Nephron (organoid): ENCODE measurements at regions not wholly inside any gene's neighbourhood (a gene's known extent, or its start where the extent isn't known, plus 50 kb on each side); places are given as distances from the start of the nearest gene placed in this dataset.

Experiments
- H3K27ac Mint-ChIP-seq, 3 experiments: 2 replicates each; pipeline ENCODE4 v1.8.0; 2020; ENCODE audit warnings: mixed read lengths in 3 of 3, mild to moderate bottlenecking in 2 of 3, moderate library complexity in 1 of 3
- H3K27me3 Mint-ChIP-seq: 2 replicates; pipeline ENCODE4 v1.8.0; 2021; ENCODE audit warnings: low read depth, mild to moderate bottlenecking, moderate library complexity, mixed read lengths
- H3K36me3 Mint-ChIP-seq: 2 replicates; pipeline ENCODE4 v1.8.0; 2020; ENCODE audit warnings: low read depth, mixed read lengths
- H3K4me1 Mint-ChIP-seq: 2 replicates; pipeline ENCODE4 v1.8.0; 2020; ENCODE audit warnings: mixed read lengths
- H3K4me3 Mint-ChIP-seq, 3 experiments: 2 replicates each; pipeline ENCODE4 v1.8.0; 2020; ENCODE audit warnings: mild to moderate bottlenecking in 3 of 3, mixed read lengths in 3 of 3, moderate library complexity in 2 of 3
- H3K9me3 Mint-ChIP-seq: 2 replicates; pipeline ENCODE4 v1.8.0; 2020; ENCODE audit warnings: mixed read lengths
- TF ChIP-seq, protein P1 (sequence below), 3 experiments: fragments of 200-600 bp; sonication (generic); IDR thresholded peaks; one replicate each; pipeline ENCODE4 v1.5.0; 2021; ENCODE audit warnings: antibody characterized with exemption in 3 of 3; ENCODE audit not compliant: unreplicated experiment in 3 of 3

DNA sequence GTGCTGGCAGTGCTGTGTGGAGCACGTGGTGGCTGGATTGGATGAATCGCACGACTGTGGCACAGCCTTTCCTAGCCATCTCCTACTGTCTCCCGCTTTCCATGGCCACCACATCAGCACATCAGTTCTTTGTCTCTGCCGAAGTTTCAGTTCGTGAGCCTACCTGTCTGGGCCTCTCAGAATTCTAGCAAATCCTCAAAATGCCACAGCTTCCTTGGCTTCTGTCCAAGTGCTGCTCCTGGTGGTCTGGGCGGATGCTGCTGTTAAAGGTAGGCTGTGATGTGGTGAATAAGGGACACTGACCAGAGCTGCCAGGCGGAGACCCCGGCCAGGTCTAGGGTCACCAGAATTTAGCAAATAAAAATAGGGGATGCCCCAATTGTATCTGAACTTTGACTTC is 237.4 kb downstream of the LPIN1 start:
- H3K27ac Mint-ChIP-seq: no peak overlapping the region
- peaks cover 5% of the 10 kb centered on the region for H3K9me3 Mint-ChIP-seq
- no peaks in the 10 kb centered on the region for H3K36me3 Mint-ChIP-seq

DNA sequence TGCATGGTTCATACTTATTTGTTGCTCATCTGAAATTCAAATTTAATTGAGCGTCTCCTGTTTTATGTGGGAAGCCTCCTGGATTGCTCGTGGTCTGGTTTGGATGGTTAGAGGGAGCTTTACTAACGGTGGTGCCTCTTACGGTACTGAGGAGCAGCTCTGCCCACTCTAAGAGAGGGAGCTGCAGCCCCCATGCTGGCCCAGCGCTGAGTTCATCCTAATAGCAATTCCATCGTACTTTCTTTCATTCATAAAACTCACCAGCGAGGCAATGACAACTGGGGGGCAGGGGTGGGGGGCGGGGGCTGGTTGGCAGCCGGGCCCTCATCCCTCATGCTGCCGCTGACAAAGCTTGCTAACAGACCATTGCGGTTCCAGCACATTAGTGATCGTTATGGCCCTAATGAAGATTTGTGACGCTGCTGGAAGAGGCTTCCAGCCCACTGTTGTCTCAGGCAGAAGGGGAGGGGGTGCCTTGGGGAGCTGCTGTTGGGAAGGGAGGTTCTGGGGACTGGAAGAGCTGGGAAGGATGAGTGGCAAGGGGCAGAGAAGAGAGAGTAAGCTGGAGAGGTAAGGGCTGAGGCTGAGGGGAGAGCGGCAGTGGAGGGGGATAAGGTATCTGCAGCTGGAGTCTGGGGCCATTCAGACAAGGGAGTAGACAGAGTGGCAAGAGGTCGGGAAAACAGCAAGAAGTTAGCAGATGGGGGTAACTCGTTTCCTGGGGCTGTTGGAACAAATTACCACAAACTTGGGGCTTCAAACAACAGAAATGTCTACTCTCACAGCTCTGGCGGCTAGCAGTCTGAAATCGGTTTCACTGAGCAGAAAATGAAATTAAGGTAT is 238.1 kb downstream of the LPIN1 start:
- TF ChIP-seq, protein P1, sequence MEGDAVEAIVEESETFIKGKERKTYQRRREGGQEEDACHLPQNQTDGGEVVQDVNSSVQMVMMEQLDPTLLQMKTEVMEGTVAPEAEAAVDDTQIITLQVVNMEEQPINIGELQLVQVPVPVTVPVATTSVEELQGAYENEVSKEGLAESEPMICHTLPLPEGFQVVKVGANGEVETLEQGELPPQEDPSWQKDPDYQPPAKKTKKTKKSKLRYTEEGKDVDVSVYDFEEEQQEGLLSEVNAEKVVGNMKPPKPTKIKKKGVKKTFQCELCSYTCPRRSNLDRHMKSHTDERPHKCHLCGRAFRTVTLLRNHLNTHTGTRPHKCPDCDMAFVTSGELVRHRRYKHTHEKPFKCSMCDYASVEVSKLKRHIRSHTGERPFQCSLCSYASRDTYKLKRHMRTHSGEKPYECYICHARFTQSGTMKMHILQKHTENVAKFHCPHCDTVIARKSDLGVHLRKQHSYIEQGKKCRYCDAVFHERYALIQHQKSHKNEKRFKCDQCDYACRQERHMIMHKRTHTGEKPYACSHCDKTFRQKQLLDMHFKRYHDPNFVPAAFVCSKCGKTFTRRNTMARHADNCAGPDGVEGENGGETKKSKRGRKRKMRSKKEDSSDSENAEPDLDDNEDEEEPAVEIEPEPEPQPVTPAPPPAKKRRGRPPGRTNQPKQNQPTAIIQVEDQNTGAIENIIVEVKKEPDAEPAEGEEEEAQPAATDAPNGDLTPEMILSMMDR (IDR thresholded peaks at IDR 0.05; ENCODE audit: unreplicated experiment in 3 of 3): no peak
- Mint-ChIP-seq H3K27ac (peak overlapping the region in 1 of 3 experiments; percentile 13), H3K4me1 (peaks cover 30% of the 10 kb centered on the region), H3K4me3 (peak overlapping the region in 1 of 3 experiments; percentile 20), H3K9me3 (peaks cover 5% of the 10 kb centered on the region), H3K27me3 (peaks cover 74% of the 10 kb centered on the region), H3K36me3 (no peaks in the 10 kb centered on the region)

More for the DNA sequence above, 237.4 kb downstream of the LPIN1 start:
- TF ChIP-seq, protein P1 (IDR thresholded peaks at IDR 0.05; ENCODE audit: unreplicated experiment in 3 of 3): no peak
- Mint-ChIP-seq H3K4me3 (no peak overlapping the region), H3K27me3 (peaks cover 73% of the 10 kb centered on the region), H3K4me1 (peaks cover 25% of the 10 kb centered on the region)

DNA sequence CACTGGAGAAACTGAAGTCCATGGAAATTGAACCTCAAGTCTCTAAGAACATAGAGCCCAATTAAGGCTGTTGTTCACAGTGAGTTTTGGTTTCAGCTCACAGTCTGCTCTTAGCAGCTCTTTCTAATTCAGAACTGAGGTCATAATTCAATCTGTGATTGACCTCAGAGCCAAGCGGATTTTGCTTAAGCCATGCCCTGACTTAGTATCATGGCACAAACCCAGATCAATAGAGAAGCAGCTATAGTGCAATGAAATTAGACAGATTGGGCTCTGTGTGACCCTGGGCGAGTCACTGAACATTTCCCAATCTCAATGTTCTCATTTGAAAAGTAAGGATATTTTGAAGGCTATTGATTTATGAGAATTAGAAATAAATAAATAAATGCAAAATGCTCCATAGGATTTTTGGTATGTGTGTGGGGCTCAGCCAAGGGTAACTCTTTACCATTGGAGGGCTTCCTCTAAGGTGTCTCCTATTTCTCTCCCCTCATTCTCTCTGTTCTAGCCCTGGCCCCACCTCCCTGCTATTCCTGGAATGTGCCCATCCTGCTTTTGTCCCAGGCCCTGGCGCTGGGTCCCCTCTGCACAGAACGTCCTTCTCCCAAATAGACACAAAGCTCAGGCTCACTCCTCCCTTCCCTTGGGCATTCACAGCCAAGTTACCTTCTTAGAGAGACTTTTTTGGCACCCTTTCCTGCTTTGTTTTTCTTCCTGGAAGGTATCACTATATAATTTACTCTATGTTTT is 239.6 kb downstream of the LPIN1 start:
- Mint-ChIP-seq H3K27me3 (peaks cover 70% of the 10 kb centered on the region), H3K27ac (no peak overlapping the region), H3K4me1 (peaks cover 25% of the 10 kb centered on the region), H3K9me3 (peaks cover 5% of the 10 kb centered on the region), H3K4me3 (no peak overlapping the region), H3K36me3 (no peaks in the 10 kb centered on the region)
- TF ChIP-seq, protein P1 (IDR thresholded peaks at IDR 0.05; ENCODE audit: unreplicated experiment in 3 of 3): no peak

DNA sequence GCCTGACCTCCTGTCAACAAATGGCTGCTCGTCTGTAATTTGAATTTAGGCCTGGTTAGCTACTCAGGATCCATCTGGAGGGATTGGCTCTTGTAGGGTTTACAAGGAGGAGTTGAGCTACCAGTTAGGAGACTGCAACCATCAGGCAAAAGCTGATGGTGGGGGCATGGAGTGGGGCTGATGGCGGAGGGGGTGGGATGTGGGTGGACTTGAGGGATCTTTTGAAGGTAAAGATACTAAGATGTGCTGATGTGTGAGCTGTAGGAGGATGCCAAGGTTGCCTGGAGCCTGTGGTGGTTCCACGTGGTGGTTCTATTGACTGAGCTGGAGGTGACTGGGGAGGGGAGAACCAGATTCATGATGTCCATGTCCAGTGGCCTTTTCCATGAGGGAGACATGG is 240.7 kb downstream of the LPIN1 start:
- Mint-ChIP-seq H3K9me3 (no peaks in the 10 kb centered on the region), H3K27me3 (peaks cover 63% of the 10 kb centered on the region), H3K36me3 (no peaks in the 10 kb centered on the region), H3K4me3 (no peak overlapping the region), H3K27ac (no peak overlapping the region), H3K4me1 (peaks cover 23% of the 10 kb centered on the region)
- TF ChIP-seq, protein P1 (IDR thresholded peaks at IDR 0.05; ENCODE audit: unreplicated experiment in 3 of 3): no peak

DNA sequence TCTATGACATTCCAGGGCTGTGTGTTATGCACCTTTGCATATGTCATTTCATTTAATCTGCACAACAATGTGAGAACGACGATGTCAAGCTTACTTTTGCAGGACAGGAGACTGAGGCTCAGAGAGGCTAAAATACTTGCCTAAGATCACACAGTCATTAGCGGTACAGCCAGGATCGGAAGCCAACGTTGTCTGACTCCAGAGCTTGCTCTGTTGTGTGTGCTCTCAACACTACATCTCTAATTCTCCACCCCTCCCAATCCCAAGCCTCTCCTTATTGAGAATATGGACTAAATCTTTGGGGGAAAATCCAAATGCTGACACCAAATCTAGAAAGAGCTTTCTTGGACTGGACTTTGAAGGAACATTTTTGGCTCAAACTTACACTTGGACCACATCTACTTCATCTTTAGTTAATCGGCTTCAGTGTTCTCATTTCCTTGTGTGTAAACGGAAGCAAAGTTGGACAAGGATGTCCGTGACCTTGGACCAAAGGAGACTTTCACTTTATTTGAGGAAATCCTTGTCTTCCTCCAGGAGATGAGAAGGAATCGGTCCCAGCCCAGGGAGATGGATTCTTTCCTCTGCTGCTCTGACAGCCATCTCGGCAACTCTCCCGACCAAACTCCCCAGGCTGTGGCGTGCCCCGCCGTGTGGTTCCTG is 242.4 kb downstream of the LPIN1 start:
- Mint-ChIP-seq H3K36me3 (no peaks in the 10 kb centered on the region), H3K27me3 (peaks cover 66% of the 10 kb centered on the region), H3K27ac (no peak overlapping the region), H3K4me3 (no peak overlapping the region), H3K4me1 (peaks cover 15% of the 10 kb centered on the region), H3K9me3 (peaks cover 5% of the 10 kb centered on the region)
- TF ChIP-seq, protein P1 (IDR thresholded peaks at IDR 0.05; ENCODE audit: unreplicated experiment in 3 of 3): no peak
